Cardiac fibroblast (primary cell): ENCODE measurements at regions not wholly inside any gene's neighbourhood (a gene's known extent, or its start where the extent isn't known, plus 50 kb on each side); places are given as distances from the start of the nearest gene placed in this dataset.
A peak's percentile ranks its signal among the peaks of the same experiment; 100 is the strongest.

Source experiments
- DNase-seq, 2 donors: peaks; one replicate each; pipeline versions ENCODE4 v3.0.0 to v3.0.0-alpha.2; 2010; ENCODE audit warnings: low read depth in 2 of 2
- H3K4me3 ChIP-seq, 2 donors: replicated peaks in 1 of 2; 1 replicate in 1 of 2; 2 replicates in 1 of 2; pipeline ENCODE4 v1.5.1; 2011; ENCODE audit warnings: low read depth in 2 of 2, low read length in 2 of 2, mild to moderate bottlenecking in 2 of 2, moderate library complexity in 1 of 2
- TF ChIP-seq, protein P1 (sequence below): IDR thresholded peaks from one replicate; pipeline ENCODE4 v1.5.1; 2011; ENCODE audit warnings: low read depth, mild to moderate bottlenecking, low read length, inconsistent platforms

DNA sequence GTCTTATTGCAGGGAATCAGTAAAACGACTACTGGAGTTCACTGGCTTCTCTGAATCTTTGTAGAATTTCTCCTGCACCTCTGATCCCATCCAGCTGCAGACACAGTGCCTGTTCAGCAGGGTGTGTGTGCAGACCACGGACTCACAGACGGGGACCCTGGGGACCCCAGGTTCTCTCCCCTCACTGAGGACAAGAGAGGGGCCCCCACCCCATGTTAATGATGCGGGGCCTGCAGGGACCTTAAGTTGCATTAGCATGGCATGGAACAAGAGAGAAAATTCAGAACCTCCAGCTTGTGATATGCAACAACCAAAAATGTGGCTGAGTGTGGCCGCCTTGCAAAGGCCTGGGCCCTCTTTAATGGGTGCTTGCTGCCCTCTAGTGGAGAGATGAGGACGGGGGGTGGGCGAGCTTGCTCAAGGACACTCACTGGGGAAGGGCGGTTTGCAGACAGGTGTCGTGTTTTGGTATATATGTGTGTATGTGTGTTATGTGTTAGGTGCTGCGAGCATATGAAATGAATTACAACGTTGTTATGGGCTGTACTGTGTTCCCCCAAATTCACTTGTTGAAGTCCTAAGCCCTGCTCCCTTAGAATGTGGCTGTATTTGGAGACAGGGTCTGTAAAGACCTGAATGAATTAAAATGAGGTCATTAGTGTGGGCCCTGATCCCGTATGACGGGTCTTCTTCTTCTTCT is 84.4 kb upstream of the SEPTIN5 start:
- peak; percentile 84 to 85 for DNase-seq
- H3K4me3 ChIP-seq = no peak overlapping the region
- TF ChIP-seq, protein P1, sequence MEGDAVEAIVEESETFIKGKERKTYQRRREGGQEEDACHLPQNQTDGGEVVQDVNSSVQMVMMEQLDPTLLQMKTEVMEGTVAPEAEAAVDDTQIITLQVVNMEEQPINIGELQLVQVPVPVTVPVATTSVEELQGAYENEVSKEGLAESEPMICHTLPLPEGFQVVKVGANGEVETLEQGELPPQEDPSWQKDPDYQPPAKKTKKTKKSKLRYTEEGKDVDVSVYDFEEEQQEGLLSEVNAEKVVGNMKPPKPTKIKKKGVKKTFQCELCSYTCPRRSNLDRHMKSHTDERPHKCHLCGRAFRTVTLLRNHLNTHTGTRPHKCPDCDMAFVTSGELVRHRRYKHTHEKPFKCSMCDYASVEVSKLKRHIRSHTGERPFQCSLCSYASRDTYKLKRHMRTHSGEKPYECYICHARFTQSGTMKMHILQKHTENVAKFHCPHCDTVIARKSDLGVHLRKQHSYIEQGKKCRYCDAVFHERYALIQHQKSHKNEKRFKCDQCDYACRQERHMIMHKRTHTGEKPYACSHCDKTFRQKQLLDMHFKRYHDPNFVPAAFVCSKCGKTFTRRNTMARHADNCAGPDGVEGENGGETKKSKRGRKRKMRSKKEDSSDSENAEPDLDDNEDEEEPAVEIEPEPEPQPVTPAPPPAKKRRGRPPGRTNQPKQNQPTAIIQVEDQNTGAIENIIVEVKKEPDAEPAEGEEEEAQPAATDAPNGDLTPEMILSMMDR = peak; percentile 93

DNA sequence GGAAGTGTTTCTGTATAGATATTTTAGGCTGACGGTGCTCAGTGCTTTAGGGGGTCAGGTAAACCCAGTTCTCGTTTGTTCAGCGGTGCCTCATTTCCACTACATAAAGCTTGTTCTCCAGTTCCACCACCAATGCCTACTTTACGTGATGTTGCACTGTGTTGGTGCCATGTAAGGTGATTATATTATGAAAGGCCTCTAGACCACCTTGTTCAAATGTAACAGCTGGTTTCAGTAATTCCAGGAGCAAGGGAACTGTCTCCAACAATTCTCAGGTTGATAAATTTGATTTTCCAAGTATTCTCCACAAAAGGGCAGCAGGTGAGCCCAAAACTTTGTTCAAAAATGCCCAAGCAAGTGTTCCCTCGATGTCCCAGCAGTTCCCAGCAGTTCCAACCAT is 83.7 kb upstream of the SEPTIN5 start:
- TF ChIP-seq, protein P1 = no peak
- H3K4me3 ChIP-seq = no peak overlapping the region
- DNase-seq = no peak

DNA sequence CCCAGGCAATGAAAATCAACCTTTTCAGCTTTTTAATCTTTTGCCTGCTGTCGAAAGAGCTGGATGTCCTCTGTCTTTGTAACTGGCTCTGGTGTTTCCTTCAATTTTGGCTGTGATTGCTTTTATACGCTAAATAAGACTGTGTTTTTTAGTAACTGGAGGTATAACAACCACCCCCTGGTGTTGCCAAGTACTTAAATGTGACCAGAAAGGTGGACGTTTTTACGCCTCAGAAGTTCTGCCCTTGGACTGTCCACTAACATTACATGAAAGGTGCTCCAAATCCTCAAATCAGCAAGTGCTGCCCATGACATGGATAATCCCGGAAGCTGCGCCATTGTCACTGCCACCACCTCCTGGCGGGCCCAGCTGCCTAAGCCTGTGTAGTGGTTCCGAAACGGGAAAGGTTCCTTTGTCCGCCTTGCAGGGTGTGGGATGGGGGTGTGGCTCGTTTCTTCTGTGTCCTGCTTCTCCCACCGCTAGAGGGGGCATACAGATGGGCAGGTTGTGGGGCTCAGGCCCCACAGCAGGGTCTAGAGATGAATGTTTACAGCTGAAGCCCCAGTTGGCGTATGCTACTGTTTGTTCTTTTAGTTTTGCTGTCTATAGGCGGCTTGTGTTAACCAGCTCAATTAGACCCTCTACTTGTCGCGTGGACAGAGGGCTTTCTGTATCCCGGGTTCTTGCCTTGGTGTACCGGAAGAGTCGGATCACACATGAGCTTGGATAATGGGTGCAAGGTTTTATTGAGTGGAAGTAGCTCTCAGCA is 82.2 kb upstream of the SEPTIN5 start:
- TF ChIP-seq, protein P1 = peak; percentile 60
- peak; percentile 55 to 58 for DNase-seq
- H3K4me3 ChIP-seq = no peak overlapping the region

DNA sequence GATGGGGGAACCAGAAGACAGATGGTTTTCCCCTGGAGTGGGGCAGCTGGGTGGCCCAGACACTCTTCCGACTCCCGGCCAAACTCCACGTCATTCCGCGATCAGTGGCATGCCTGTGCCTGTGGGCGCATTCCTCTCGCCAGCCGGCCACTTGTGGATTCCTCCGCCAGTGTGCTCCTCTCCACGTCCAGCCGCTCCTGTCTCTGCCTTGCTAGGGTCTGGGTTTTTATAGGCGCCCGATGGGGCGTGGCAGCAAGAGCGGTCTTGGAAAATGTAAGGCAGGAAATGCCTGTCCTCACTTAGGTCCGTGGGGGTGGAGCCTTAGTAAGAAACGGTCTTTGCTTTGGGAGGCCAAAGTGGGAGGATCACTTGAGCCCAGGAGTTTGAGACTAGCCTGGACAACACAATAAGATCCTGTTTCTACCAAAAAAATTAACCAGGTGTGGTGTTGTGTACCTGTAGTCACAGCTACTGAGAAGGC is 81.6 kb upstream of the SEPTIN5 start:
- DNase-seq = peak in 1 of 2 donors; percentile 22
- no peak overlapping the region for H3K4me3 ChIP-seq
- TF ChIP-seq, protein P1 = no peak

DNA sequence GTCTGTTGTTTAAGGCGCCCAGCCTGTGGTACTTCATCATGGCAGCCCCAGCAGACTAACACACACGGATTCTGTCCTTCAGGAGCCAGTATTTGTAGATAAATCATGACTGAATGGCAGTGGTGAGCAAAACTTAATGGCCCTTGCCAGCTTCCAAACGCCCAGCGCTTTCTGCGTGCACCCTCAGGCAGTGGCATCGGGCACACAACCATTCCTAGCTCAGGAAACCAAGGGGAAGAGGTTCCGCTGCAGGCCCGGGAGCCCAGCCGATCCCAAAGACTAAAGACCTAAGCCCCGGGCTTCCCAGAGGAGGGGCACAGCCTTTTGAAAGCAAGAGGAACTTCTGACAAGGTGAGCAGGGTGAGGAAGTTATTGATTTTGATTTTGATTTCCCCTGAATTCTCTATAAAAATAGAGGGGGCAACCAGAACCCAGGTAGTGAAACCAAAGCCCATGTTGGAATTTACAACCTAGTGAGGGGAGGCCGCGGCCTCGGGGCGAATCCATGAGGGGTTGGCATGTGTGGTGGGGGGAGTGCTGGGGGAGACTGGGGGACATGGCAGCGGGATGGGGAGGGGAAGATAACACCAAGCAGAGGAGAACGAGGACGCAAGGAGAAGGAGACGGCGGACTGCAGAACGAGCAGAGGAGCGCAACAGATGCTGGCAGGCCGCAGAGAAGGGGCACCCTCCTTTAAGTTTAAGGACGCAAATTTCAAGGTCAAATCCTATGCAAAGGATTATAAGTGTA is 79.9 kb upstream of the SEPTIN5 start:
- H3K4me3 ChIP-seq = no peak overlapping the region
- TF ChIP-seq, protein P1 = no peak
- no peak for DNase-seq

DNA sequence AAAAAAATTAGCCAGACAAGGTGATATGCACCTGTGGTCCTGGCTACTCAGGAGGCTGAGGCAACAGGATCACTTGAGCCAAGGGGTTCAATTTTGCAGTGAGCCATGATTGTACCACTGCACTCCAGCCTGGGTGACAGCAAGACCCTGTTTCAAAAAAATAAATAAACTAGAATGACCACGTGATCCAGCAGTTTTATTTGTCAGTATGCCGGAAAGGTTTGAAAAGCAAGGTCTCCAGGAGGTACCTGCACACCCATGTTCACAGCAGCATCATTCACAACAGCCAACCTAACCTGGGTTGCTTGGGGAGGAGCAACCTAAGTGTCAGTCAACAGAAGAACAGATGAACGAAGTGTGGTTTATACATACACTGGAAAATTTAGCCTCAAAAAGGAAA is 78.7 kb upstream of the SEPTIN5 start:
- no peak overlapping the region for H3K4me3 ChIP-seq
- no peak for DNase-seq
- TF ChIP-seq, protein P1 = no peak
